Suprapubic skin (tissue), 4 donors: ENCODE measurements at regions not wholly inside any gene's neighbourhood (a gene's known extent, or its start where the extent isn't known, plus 50 kb on each side); places are given as distances from the start of the nearest gene placed in this dataset.

ENCODE experiments used
- DNase-seq, 2 donors: peaks; one replicate each; pipeline ENCODE4 v3.0.0-alpha.2; 2019; ENCODE audit warnings: low spot score in 2 of 2
- H3K27ac ChIP-seq: fragments of 200-600 bp; sonication (generic); one replicate; pipeline ENCODE4 v1.5.1; 2019
- H3K27me3 ChIP-seq: fragments of 200-600 bp; sonication (generic); one replicate; pipeline ENCODE4 v1.5.1; 2019
- H3K36me3 ChIP-seq: fragments of 200-600 bp; sonication (generic); one replicate; pipeline ENCODE4 v1.5.1; 2019
- H3K4me1 ChIP-seq: fragments of 200-600 bp; sonication (generic); one replicate; pipeline ENCODE4 v1.5.1; 2019
- H3K4me3 ChIP-seq: fragments of 200-600 bp; sonication (generic); one replicate; pipeline ENCODE4 v1.5.1; 2019; ENCODE audit warnings: mild to moderate bottlenecking
- H3K9me3 ChIP-seq: fragments of 200-600 bp; sonication (generic); one replicate; pipeline ENCODE4 v1.5.1; 2019
- EP300 ChIP-seq: sonication (generic); formaldehyde crosslinking; IDR thresholded peaks from one replicate; pipeline ENCODE4 v1.6.1; 2017; ENCODE audit warnings: antibody characterized with exemption
- POLR2A ChIP-seq, 2 donors: fragments of 450-650 bp; IDR thresholded peaks; one replicate each; pipeline ENCODE4 v1.6.1; 2017; ENCODE audit warnings: antibody characterized with exemption in 2 of 2, mild to moderate bottlenecking in 2 of 2, moderate library complexity in 2 of 2
- POLR2AphosphoS5 ChIP-seq, 3 donors: sonication (generic); formaldehyde crosslinking; IDR thresholded peaks; one replicate each; pipeline ENCODE4 v1.6.1; 2017; ENCODE audit warnings: antibody characterized with exemption in 3 of 3
- WGBS: methylation state at CpG from one replicate; pipeline ENCODE4 v1.1.5; 2018; 5-methylcytosine and 5-hydroxymethylcytosine counted together
- TF ChIP-seq, protein P1 (sequence below), 2 donors: fragments of 200-600 bp in 1 of 2; fragments of 450-650 bp in 1 of 2; sonication (generic) in 1 of 2; IDR thresholded peaks; one replicate each; pipeline ENCODE4 v1.5.1; 2016 to 2019; ENCODE audit warnings: antibody characterized with exemption in 2 of 2, mild to moderate bottlenecking in 1 of 2, moderate library complexity in 1 of 2

DNA sequence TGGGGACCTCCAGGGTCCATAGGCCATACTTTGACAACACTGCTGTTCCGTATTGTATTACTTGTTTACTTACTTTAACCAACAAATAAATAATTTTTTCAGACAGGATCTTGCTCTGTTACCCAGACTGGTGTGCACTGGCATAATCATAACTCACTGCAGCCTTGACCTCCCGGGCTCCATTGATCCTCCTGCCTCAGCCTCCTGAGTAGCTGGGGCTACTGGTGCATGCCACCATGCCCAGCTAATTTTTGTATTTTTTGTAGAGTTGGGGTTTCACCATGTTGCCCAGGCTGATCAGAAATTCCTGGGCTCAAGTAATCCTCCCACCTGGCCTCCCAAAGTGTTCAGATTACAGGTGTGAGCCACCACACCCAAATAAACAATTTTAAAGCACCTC lies 64.9 kb upstream of the C15orf39 start:
- DNase-seq: no peak
- Histone ChIP-seq H3K4me1 (peaks cover 7% of the 10 kb centered on the region), H3K27ac (no peak overlapping the region), H3K9me3 (no peaks in the 10 kb centered on the region), H3K36me3 (no peaks in the 10 kb centered on the region), H3K27me3 (no peaks in the 10 kb centered on the region), H3K4me3 (no peak overlapping the region)
- WGBS: 97% methylated on average over 2 of the region's 2 CpGs
- no peak for TF ChIP-seq EP300
- TF ChIP-seq, protein P1, sequence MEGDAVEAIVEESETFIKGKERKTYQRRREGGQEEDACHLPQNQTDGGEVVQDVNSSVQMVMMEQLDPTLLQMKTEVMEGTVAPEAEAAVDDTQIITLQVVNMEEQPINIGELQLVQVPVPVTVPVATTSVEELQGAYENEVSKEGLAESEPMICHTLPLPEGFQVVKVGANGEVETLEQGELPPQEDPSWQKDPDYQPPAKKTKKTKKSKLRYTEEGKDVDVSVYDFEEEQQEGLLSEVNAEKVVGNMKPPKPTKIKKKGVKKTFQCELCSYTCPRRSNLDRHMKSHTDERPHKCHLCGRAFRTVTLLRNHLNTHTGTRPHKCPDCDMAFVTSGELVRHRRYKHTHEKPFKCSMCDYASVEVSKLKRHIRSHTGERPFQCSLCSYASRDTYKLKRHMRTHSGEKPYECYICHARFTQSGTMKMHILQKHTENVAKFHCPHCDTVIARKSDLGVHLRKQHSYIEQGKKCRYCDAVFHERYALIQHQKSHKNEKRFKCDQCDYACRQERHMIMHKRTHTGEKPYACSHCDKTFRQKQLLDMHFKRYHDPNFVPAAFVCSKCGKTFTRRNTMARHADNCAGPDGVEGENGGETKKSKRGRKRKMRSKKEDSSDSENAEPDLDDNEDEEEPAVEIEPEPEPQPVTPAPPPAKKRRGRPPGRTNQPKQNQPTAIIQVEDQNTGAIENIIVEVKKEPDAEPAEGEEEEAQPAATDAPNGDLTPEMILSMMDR (IDR thresholded peaks at IDR 0.05): no peak

DNA sequence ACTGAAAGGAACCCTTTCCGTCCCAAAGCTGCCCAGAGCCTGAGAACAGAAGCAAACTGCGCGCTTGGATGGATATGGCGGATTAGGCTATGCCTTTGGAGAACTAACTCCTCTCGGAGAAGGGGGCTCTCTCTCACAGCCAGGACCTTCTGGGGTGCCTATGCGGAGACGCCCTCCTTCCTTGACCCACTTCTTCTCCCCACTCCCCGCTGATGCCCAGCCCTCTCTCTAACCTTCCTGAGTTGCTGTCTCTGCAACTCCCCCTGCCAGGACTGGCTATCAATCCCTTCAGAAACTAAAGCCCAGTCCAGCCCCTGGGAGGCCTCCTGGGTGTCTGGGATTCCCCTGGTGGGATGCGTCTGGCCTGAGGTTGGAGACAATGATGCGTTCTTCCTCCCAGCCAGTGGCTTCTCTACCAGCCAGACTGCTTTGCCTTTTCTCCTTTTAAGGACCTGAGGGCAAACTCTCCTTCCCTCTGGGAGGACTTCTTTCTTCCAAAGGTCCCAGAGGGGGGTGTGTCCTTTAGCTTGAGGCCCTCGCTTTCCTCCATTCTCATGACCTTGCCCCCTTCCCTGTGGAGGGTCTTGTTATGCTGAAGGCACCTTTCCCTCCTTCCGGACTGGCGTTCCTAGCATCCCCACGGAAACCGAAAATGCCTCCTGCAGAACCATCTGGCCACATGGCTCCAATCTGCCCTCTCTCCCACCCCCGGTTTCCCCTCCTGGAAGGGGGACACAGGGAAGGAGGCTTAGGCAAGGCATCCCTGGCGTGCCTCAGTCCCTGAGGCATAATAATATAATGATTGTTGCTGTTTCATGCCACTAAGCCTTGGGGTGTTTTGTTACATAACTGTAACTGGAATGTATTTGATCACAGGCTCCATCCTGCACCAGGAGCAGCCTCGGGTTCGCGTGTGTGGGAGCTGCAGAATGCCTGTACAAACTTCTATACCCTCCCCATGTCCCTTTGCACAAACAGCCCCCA lies 63.4 kb upstream of the C15orf39 start:
- peak in 1 of 2 donors; percentile 64 for DNase-seq
- no peaks in the 10 kb centered on the region for H3K36me3 ChIP-seq
- TF ChIP-seq EP300 (no peak), POLR2A (IDR thresholded peaks at IDR 0.05) (no peak), POLR2AphosphoS5 (IDR thresholded peaks at IDR 0.05) (no peak)
- TF ChIP-seq, protein P1 (IDR thresholded peaks at IDR 0.05): no peak
- 57% methylated on average over 20 of the region's 20 CpGs for WGBS
- H3K9me3 ChIP-seq: peaks cover 7% of the 10 kb centered on the region
- no peak overlapping the region for H3K4me3 ChIP-seq
- H3K4me1 ChIP-seq: peaks cover 7% of the 10 kb centered on the region
- H3K27ac ChIP-seq: no peak overlapping the region
- no peaks in the 10 kb centered on the region for H3K27me3 ChIP-seq

DNA sequence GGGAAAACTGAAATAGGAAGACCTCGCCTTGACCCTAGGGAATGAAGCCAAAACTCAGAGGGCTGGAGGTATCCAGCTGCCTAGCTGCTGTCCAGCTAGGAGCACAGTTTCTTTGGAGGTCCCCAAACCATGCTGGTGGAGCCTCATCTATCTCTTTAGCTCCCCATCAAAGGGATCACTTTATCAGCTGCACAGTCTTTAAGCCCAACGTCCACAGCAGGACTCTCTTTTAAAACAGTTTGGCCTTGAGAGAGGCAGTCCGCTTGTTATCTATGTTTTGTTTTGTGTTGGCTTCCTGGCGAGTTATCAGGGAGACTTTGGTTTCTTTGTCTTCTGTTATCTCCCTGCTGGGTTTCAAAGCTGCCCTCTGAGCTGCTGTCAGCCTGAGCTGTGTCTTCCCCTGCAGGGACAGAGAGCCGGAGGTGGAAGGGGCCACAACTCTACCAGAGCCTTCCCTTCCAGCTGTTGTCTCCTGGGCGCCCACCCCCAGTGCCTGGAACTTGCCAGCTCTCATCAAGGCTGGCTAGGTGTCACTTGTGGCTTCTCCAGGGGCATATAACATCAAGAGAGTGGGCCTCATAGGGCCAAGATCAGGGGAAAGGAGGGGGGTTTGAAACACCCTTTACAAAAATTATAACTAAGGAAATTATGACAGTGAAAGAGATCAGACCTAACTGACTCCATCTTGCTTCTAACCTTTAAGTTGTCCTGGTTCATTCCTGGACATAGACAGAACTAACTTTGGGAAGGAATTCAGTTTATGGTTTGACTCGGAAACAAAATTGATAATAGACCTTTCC lies 61.4 kb upstream of the C15orf39 start:
- Histone ChIP-seq H3K27me3 (no peaks in the 10 kb centered on the region), H3K9me3 (peaks cover 7% of the 10 kb centered on the region), H3K36me3 (no peaks in the 10 kb centered on the region), H3K4me1 (peaks cover 7% of the 10 kb centered on the region), H3K4me3 (no peak overlapping the region), H3K27ac (no peak overlapping the region)
- 89% methylated on average over 7 of the region's 7 CpGs for WGBS
- no peak for TF ChIP-seq EP300
- TF ChIP-seq POLR2AphosphoS5 (IDR thresholded peaks at IDR 0.05): no peak
- no peak for TF ChIP-seq POLR2A (IDR thresholded peaks at IDR 0.05)
- TF ChIP-seq, protein P1 (IDR thresholded peaks at IDR 0.05): no peak
- no peak for DNase-seq

DNA sequence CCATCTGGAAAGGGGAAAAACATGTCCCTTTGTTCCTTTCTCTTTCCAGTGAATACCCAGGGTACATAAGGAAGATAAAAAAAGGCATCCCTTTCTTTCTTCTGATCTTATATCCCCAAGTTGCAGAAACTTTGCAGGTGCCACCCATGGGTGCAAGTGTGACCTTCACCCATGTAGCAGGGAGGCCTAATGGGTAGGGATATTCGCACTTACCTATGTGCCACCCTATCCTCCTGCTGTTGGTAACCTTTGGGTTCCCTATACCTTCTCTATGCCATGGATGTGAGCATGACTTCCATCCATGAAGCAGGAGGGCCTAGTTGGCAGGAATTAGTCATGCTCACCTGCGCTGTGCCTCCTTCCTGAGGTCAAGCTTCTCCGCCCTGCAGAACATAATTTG lies 59.2 kb upstream of the C15orf39 start:
- Histone ChIP-seq H3K27ac (no peak overlapping the region), H3K4me3 (no peak overlapping the region), H3K36me3 (no peaks in the 10 kb centered on the region), H3K9me3 (peaks cover 7% of the 10 kb centered on the region), H3K27me3 (no peaks in the 10 kb centered on the region), H3K4me1 (peaks cover 7% of the 10 kb centered on the region)
- 86% methylated on average over 3 of the region's 3 CpGs for WGBS
- TF ChIP-seq POLR2AphosphoS5 (IDR thresholded peaks at IDR 0.05) (no peak), EP300 (no peak), POLR2A (IDR thresholded peaks at IDR 0.05) (no peak)
- TF ChIP-seq, protein P1 (IDR thresholded peaks at IDR 0.05): no peak
- peak in 1 of 2 donors; percentile 15 for DNase-seq
